GM12878 (cell line): ENCODE measurements at regions not wholly inside any gene's neighbourhood (a gene's known extent, or its start where the extent isn't known, plus 50 kb on each side); places are given as distances from the start of the nearest gene placed in this dataset.

ENCODE experiments used
- ATAC-seq: fragments of 200-7000 bp; cut with Tn5 transposase; 3 replicates; pipeline ENCODE4 v1.9.1; 2020; ENCODE audit warnings: mild to moderate bottlenecking, moderate library complexity
- BruUV-seq: library from RNA; stranded (reverse); fragments of 400-500 nt; replicated peaks from 2 replicates; lab custom pipeline; 2021; lab: Mats Ljungman, UMichigan
- CTCF ChIA-PET: fragments of 300-600 bp; sonication (Branson Sonifier 250); formaldehyde crosslinking; extraction: SDS; loops from one replicate; lab custom pipeline; 2021; ENCODE audit warnings: inconsistent platforms; lab: Yijun Ruan, JAX
- POLR2A ChIA-PET: fragments of 350-600 bp; formaldehyde crosslinking; extraction: SDS; loops from one replicate; lab custom pipeline; 2021; ENCODE audit warnings: inconsistent platforms; lab: Charles Lee
- RAD21 ChIA-PET: fragments of 300-600 bp; sonication (Branson Sonifier 250); formaldehyde crosslinking; loops from one replicate; lab custom pipeline; 2023; ENCODE audit warnings: antibody characterized with exemption; ENCODE audit not compliant: unreplicated experiment; lab: Charles Lee
- SMC1A ChIA-PET: fragments of 300-600 bp; sonication (Branson Sonifier 250); formaldehyde crosslinking; loops from one replicate; lab custom pipeline; 2023; ENCODE audit not compliant: unreplicated experiment, uncharacterized antibody; lab: Charles Lee
- DNase-seq: peaks from one replicate; pipeline ENCODE4 v3.0.0-alpha.2; 2011; ENCODE audit warnings: low read depth, low spot score
- FAIRE-seq: peaks from 3 replicates; lab custom pipeline; 2011; peaks lifted over from hg19 to GRCh38; lab: Jason Lieb, UNC
- H2AFZ ChIP-seq: 2 replicates; pipeline ENCODE4 v1.6.0; 2011; ENCODE audit warnings: low read depth, low read length, control low read depth; ENCODE audit not compliant: control insufficient read depth
- H3K27ac ChIP-seq: 2 replicates; pipeline ENCODE4 v1.5.1; 2011; ENCODE audit warnings: control low read depth; ENCODE audit not compliant: control insufficient read depth, insufficient read depth
- H3K27me3 ChIP-seq, 2 experiments: replicated peaks in 1 of 2; 2 replicates each; pipeline versions ENCODE4 v1.6.0 to v1.6.1; 2011; ENCODE audit warnings: low read length in 1 of 2; ENCODE audit not compliant: control insufficient read depth in 2 of 2, insufficient read depth in 2 of 2
- H3K36me3 ChIP-seq, 2 experiments: 2 replicates each; pipeline ENCODE4 v1.5.1; 2011; ENCODE audit warnings: low read length in 1 of 2; ENCODE audit not compliant: control insufficient read depth in 2 of 2, insufficient read depth in 2 of 2
- H3K4me1 ChIP-seq: 2 replicates; pipeline ENCODE4 v1.6.1; 2011; ENCODE audit warnings: mild to moderate bottlenecking, low read length, moderate library complexity, mixed read lengths; ENCODE audit not compliant: control insufficient read depth, insufficient read depth
- H3K4me2 ChIP-seq: 2 replicates; pipeline ENCODE4 v1.6.0; 2011; ENCODE audit warnings: control low read depth; ENCODE audit not compliant: control insufficient read depth, insufficient read depth
- H3K4me3 ChIP-seq: fragments of 200-600 bp; sonication (generic); 2 replicates; pipeline ENCODE4 v1.5.1; 2016
- H3K79me2 ChIP-seq: 2 replicates; pipeline ENCODE4 v1.6.0; 2011; ENCODE audit warnings: low read length; ENCODE audit not compliant: control insufficient read depth, insufficient read depth
- H3K9ac ChIP-seq: 2 replicates; pipeline ENCODE4 v1.8.0; 2011; ENCODE audit warnings: low read length, control low read depth, mixed read lengths; ENCODE audit not compliant: control insufficient read depth, insufficient read depth
- H3K9me3 ChIP-seq: replicated peaks from 3 replicates; pipeline ENCODE4 v1.5.1; 2011; ENCODE audit warnings: mild to moderate bottlenecking, low read length; ENCODE audit not compliant: control insufficient read depth, insufficient read depth
- H4K20me1 ChIP-seq: 2 replicates; pipeline ENCODE4 v1.6.0; 2011; ENCODE audit not compliant: control insufficient read depth, insufficient read depth
- CBX3 ChIP-seq: fragments of 200-600 bp; sonication (generic); IDR thresholded peaks from 2 replicates; pipeline ENCODE4 v1.6.1; 2016; ENCODE audit warnings: low read depth, borderline replicate concordance
- LARP7 ChIP-seq: fragments of 450-650 bp; IDR thresholded peaks from 2 replicates; pipeline ENCODE4 v1.6.1; 2017; ENCODE audit warnings: mild to moderate bottlenecking
- NFYA ChIP-seq: IDR thresholded peaks from 2 replicates; pipeline ENCODE4 v1.6.1; 2011; ENCODE audit warnings: low read depth, mild to moderate bottlenecking, low read length, improper control_type of control experiment, borderline replicate concordance
- POLR2AphosphoS5 ChIP-seq: IDR thresholded peaks from 2 replicates; pipeline ENCODE4 v1.6.1; 2011; ENCODE audit warnings: mild to moderate bottlenecking, low read length, inconsistent platforms
- SRF ChIP-seq, 2 experiments: IDR thresholded peaks; 2 replicates each; pipeline ENCODE4 v1.6.1; 2011; ENCODE audit warnings: low read depth in 2 of 2, low read length in 2 of 2, mild to moderate bottlenecking in 1 of 2, moderate library complexity in 1 of 2
- ZBTB4 ChIP-seq: fragments of 450-650 bp; formaldehyde crosslinking; IDR thresholded peaks from 2 replicates; pipeline ENCODE4 v1.4.0; 2022; ENCODE audit warnings: mild to moderate bottlenecking, moderate library complexity
- ZZZ3 ChIP-seq: IDR thresholded peaks from 2 replicates; pipeline ENCODE4 v1.6.1; 2011; ENCODE audit warnings: low read depth; ENCODE audit not compliant: control insufficient read depth, insufficient read length
- WGBS: methylation state at CpG from one replicate; pipeline ENCODE4 v1.1.6; 2016; ENCODE audit warnings: low lambda C conversion rate; ENCODE audit not compliant: insufficient replicate concordance, insufficient coverage; ENCODE audit errors: missing lambda C conversion rate; 5-methylcytosine and 5-hydroxymethylcytosine counted together
- in situ Hi-C: fragments of 300-500 bp; cut with MboI; formaldehyde crosslinking; loops from 9 replicates; pipeline ENCODE4 v1.14.3; 2018; ENCODE audit warnings: mixed read lengths
- intact Hi-C: fragments of 100-400 bp; cut with micrococcal nuclease; formaldehyde crosslinking; loops from one replicate; pipeline ENCODE4 v1.14.2; 2022; ENCODE audit not compliant: unreplicated experiment
- TF ChIP-seq, protein P1 (sequence below): fragments of 450-650 bp; formaldehyde crosslinking; IDR thresholded peaks from 2 replicates; pipeline ENCODE4 v1.5.0; 2022; ENCODE audit warnings: mild to moderate bottlenecking, missing genetic modification characterization

- H3K4me3 ChIP-seq: no peak overlapping the region
- FAIRE-seq: no peak
- RAD21 ChIA-PET: no interaction called here
- POLR2A ChIA-PET: no interaction called here
- TF ChIP-seq ZZZ3 (no peak), POLR2AphosphoS5 (no peak), NFYA (no peak), ZBTB4 (no peak), SRF (IDR thresholded peaks at IDR 0.05; ENCODE audit: low read depth in 2 of 2, low read length in 2 of 2) (no peak), LARP7 (no peak), CBX3 (no peak)
- TF ChIP-seq, protein P1, sequence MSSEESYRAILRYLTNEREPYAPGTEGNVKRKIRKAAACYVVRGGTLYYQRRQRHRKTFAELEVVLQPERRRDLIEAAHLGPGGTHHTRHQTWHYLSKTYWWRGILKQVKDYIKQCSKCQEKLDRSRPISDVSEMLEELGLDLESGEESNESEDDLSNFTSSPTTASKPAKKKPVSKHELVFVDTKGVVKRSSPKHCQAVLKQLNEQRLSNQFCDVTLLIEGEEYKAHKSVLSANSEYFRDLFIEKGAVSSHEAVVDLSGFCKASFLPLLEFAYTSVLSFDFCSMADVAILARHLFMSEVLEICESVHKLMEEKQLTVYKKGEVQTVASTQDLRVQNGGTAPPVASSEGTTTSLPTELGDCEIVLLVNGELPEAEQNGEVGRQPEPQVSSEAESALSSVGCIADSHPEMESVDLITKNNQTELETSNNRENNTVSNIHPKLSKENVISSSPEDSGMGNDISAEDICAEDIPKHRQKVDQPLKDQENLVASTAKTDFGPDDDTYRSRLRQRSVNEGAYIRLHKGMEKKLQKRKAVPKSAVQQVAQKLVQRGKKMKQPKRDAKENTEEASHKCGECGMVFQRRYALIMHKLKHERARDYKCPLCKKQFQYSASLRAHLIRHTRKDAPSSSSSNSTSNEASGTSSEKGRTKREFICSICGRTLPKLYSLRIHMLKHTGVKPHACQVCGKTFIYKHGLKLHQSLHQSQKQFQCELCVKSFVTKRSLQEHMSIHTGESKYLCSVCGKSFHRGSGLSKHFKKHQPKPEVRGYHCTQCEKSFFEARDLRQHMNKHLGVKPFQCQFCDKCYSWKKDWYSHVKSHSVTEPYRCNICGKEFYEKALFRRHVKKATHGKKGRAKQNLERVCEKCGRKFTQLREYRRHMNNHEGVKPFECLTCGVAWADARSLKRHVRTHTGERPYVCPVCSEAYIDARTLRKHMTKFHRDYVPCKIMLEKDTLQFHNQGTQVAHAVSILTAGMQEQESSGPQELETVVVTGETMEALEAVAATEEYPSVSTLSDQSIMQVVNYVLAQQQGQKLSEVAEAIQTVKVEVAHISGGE (CRISPR knock-in tag): no peak
- TF ChIP-seq, all 136 proteins: peak for 0
- no TSS peak for BruUV-seq
- no peak for DNase-seq
- 21% methylated on average over 5 of the region's 5 CpGs for WGBS
- no peak for ATAC-seq
- Histone ChIP-seq H2AFZ (no peak overlapping the region), H3K79me2 (no peaks in the 10 kb centered on the region), H3K4me2 (no peak overlapping the region), H3K36me3 (no peaks in the 10 kb centered on the region), H4K20me1 (no peaks in the 10 kb centered on the region), H3K27ac (no peak overlapping the region), H3K4me1 (no peaks in the 10 kb centered on the region), H3K9me3 (no peaks in the 10 kb centered on the region; the same call in 2 of the 3 replicates), H3K9ac (no peak overlapping the region), H3K27me3 (no peaks in the 10 kb centered on the region; a peak in 1 of 4 replicates)
- SMC1A ChIA-PET: no interaction called here
- intact Hi-C loops: no loop called here
- in situ Hi-C loops: no loop called here
- CTCF ChIA-PET: no interaction called here
Observed at GRCh38 chr6:165941249-165941775, 226.3 kb downstream of the TBXT start.
